ENCODE measurements at regions not wholly inside any gene's neighbourhood (a gene's known extent, or its start where the extent isn't known, plus 50 kb on each side); places are given as distances from the start of the nearest gene placed in this dataset.

DNA sequence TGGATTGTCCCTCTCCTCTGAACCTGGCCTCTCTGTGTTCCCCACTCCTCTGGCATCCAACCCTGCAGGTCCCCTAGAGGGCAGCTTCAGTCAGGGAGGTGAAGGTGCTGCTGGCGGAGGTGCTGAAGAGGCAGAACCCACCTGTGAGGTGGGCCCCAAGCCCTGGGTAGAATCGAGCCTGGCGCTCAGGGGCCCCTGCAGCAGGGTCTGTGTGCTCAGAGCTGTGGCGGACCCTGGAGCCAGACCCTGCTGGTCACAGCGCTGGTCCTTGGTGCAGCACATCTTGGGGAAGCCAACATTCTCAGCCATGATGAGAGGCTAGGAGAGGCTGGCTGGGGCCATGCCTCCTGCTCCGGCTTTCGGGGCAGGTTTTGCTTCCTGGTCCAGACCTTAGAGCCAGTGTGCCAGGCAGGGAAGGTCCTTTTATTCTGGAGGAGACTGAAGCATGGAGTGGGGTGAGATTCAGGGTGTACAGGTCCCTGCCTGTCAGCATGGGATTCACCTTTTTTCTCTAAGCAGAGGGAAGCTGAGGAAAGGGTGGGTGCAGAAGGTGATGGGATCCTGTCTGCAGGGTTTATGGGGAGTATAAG is 54.7 kb upstream of the TAMM41 start:
- intact Hi-C loops (cut with micrococcal nuclease): no loop called here
- TF ChIP-seq, protein P1, sequence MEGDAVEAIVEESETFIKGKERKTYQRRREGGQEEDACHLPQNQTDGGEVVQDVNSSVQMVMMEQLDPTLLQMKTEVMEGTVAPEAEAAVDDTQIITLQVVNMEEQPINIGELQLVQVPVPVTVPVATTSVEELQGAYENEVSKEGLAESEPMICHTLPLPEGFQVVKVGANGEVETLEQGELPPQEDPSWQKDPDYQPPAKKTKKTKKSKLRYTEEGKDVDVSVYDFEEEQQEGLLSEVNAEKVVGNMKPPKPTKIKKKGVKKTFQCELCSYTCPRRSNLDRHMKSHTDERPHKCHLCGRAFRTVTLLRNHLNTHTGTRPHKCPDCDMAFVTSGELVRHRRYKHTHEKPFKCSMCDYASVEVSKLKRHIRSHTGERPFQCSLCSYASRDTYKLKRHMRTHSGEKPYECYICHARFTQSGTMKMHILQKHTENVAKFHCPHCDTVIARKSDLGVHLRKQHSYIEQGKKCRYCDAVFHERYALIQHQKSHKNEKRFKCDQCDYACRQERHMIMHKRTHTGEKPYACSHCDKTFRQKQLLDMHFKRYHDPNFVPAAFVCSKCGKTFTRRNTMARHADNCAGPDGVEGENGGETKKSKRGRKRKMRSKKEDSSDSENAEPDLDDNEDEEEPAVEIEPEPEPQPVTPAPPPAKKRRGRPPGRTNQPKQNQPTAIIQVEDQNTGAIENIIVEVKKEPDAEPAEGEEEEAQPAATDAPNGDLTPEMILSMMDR (IDR thresholded peaks at IDR 0.05): no peak
- H3K36me3 Mint-ChIP-seq: no peaks in the 10 kb centered on the region
- peaks cover 0 to 3% of the 10 kb centered on the region in 2 donors for H3K27me3 Mint-ChIP-seq (ENCODE audit: low read depth in 2 of 2)
- H3K27ac Mint-ChIP-seq: no peak overlapping the region
- no peak for DNase-seq
- Histone ChIP-seq H3K27ac (ENCODE audit: low read length) (no peak overlapping the region), H3K4me3 (ENCODE audit: low read length) (no peak overlapping the region), H3K36me3 (ENCODE audit: control insufficient read depth, insufficient read depth, low read length) (no peaks in the 10 kb centered on the region), H3K4me1 (ENCODE audit: control insufficient read depth, insufficient read depth, low read length) (no peaks in the 10 kb centered on the region), H3K9me3 (ENCODE audit: control insufficient read depth, insufficient read depth, low read length) (no peaks in the 10 kb centered on the region), H3K27me3 (ENCODE audit: control insufficient read depth, insufficient read depth, low read length) (no peaks in the 10 kb centered on the region)
- ATAC-seq: no peak
- no peaks in the 10 kb centered on the region for H3K4me1 Mint-ChIP-seq
- 89% methylated on average over 7 of the region's 7 CpGs for WGBS (ENCODE audit: insufficient coverage)
- no peak overlapping the region for H3K4me3 Mint-ChIP-seq
- no peaks in the 10 kb centered on the region for H3K9me3 Mint-ChIP-seq

DNA sequence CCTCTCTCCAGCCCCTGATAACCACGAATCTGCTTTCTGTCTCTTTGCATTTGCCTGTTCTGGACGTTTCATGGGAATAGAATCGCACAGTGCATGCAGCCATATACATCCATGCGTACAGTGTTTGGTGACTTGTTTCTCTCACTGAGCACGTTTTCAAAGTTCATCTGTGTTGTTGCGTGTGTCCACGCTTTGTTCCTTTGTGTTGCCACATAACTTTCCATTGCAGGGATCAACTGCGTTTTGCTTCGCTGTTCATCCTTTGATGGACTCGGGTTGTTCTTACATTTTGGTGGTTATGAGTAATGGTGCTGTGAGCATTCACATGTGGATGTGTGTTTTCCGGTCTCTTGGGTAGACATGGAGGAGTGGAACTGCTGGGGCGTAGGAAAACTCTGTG is 56.4 kb upstream of the TAMM41 start:
- H3K4me3 ChIP-seq (ENCODE audit: low read length): no peak overlapping the region
- no peak for ATAC-seq
- no peak overlapping the region for H3K4me3 Mint-ChIP-seq
- H3K4me1 ChIP-seq (ENCODE audit: control insufficient read depth, insufficient read depth, low read length): no peaks in the 10 kb centered on the region
- H3K9me3 ChIP-seq (ENCODE audit: control insufficient read depth, insufficient read depth, low read length): no peaks in the 10 kb centered on the region
- no peaks in the 10 kb centered on the region for H3K27me3 ChIP-seq (ENCODE audit: control insufficient read depth, insufficient read depth, low read length)
- intact Hi-C loops (cut with micrococcal nuclease): no loop called here
- no peaks in the 10 kb centered on the region for H3K36me3 ChIP-seq (ENCODE audit: control insufficient read depth, insufficient read depth, low read length)
- TF ChIP-seq, protein P1 (IDR thresholded peaks at IDR 0.05): no peak
- H3K27ac Mint-ChIP-seq: no peak overlapping the region
- H3K36me3 Mint-ChIP-seq: no peaks in the 10 kb centered on the region
- H3K27ac ChIP-seq (ENCODE audit: low read length): no peak overlapping the region
- H3K27me3 Mint-ChIP-seq (ENCODE audit: low read depth in 2 of 2): no peaks in the 10 kb centered on the region
- no peak for DNase-seq
- no peaks in the 10 kb centered on the region for H3K4me1 Mint-ChIP-seq
- 83% methylated on average over 12 of the region's 12 CpGs for WGBS (ENCODE audit: insufficient coverage)
- no peaks in the 10 kb centered on the region for H3K9me3 Mint-ChIP-seq

GRCh38 chr3:11903447-11903846 is 56.8 kb upstream of the TAMM41 start:
- Histone ChIP-seq H3K4me1 (ENCODE audit: control insufficient read depth, insufficient read depth, low read length) (no peaks in the 10 kb centered on the region), H3K4me3 (ENCODE audit: low read length) (no peak overlapping the region), H3K9me3 (ENCODE audit: control insufficient read depth, insufficient read depth, low read length) (no peaks in the 10 kb centered on the region), H3K27ac (ENCODE audit: low read length) (no peak overlapping the region), H3K36me3 (ENCODE audit: control insufficient read depth, insufficient read depth, low read length) (no peaks in the 10 kb centered on the region), H3K27me3 (ENCODE audit: control insufficient read depth, insufficient read depth, low read length) (no peaks in the 10 kb centered on the region)
- DNase-seq (no peak), ATAC-seq (no peak)
- intact Hi-C loops (cut with micrococcal nuclease): no loop called here
- Mint-ChIP-seq H3K4me1 (no peaks in the 10 kb centered on the region), H3K27ac (no peak overlapping the region), H3K27me3 (ENCODE audit: low read depth in 2 of 2) (no peaks in the 10 kb centered on the region), H3K36me3 (no peaks in the 10 kb centered on the region), H3K4me3 (no peak overlapping the region), H3K9me3 (no peaks in the 10 kb centered on the region)
- WGBS (ENCODE audit: insufficient coverage): 76% methylated on average over 6 of the region's 6 CpGs
- TF ChIP-seq, protein P1 (IDR thresholded peaks at IDR 0.05): no peak

GRCh38 chr3:11904157-11904556 is 57.5 kb upstream of the TAMM41 start:
- H3K4me3 ChIP-seq (ENCODE audit: low read length): no peak overlapping the region
- H3K9me3 ChIP-seq (ENCODE audit: control insufficient read depth, insufficient read depth, low read length): no peaks in the 10 kb centered on the region
- ATAC-seq: no peak
- intact Hi-C loops (cut with micrococcal nuclease): no loop called here
- Mint-ChIP-seq H3K9me3 (no peaks in the 10 kb centered on the region), H3K27me3 (ENCODE audit: low read depth in 2 of 2) (no peaks in the 10 kb centered on the region), H3K4me3 (no peak overlapping the region), H3K36me3 (no peaks in the 10 kb centered on the region), H3K27ac (no peak overlapping the region), H3K4me1 (no peaks in the 10 kb centered on the region)
- no peak for DNase-seq
- H3K27me3 ChIP-seq (ENCODE audit: control insufficient read depth, insufficient read depth, low read length): no peaks in the 10 kb centered on the region
- TF ChIP-seq, protein P1 (IDR thresholded peaks at IDR 0.05): no peak
- no peaks in the 10 kb centered on the region for H3K36me3 ChIP-seq (ENCODE audit: control insufficient read depth, insufficient read depth, low read length)
- H3K4me1 ChIP-seq (ENCODE audit: control insufficient read depth, insufficient read depth, low read length): no peaks in the 10 kb centered on the region
- H3K27ac ChIP-seq (ENCODE audit: low read length): no peak overlapping the region
- WGBS (ENCODE audit: insufficient coverage): 69% methylated on average over 4 of the region's 4 CpGs

Data from natural killer cell (primary cell).